Stimulated activated CD4-positive, alpha-beta T cell treated with anti-CD3 and anti-CD28 coated beads, TNF-alpha, amount 100 ng/mL, for 4 hours (primary cell): ENCODE measurements at regions not wholly inside any gene's neighbourhood (a gene's known extent, or its start where the extent isn't known, plus 50 kb on each side); places are given as distances from the start of the nearest gene placed in this dataset.
"Not testable (repeated sequence)": the region's sequence is repeated elsewhere in the genome, so short reads cannot be mapped to it uniquely, and the experiment has no call there.

ENCODE experiments used
- DNase-seq, 3 experiments: peaks; one replicate each; pipeline ENCODE4 v3.0.0-alpha.2; 2020; ENCODE audit warnings: low read depth in 3 of 3

- not testable (repeated sequence) for DNase-seq
These were observed 51.5 kb downstream of the VPREB1 start for GRCh38 chr22:22296047-22296446.

GRCh38 chr22:22297159-22297793, 52.7 kb downstream of the VPREB1 start:
- DNase-seq: not testable (repeated sequence)

- peak; percentile 45 to 72 (median 65) for DNase-seq
These were observed 53.4 kb downstream of the VPREB1 start for GRCh38 chr22:22297794-22298653.

- DNase-seq: not testable (repeated sequence)
These were observed 54.0 kb downstream of the VPREB1 start for GRCh38 chr22:22298654-22299009.

GRCh38 chr22:22300511-22300910, 55.9 kb downstream of the VPREB1 start:
- not testable (repeated sequence) for DNase-seq

GRCh38 chr22:22300946-22301345, 56.4 kb downstream of the VPREB1 start:
- DNase-seq: not testable (repeated sequence)

GRCh38 chr22:22316589-22316988, 72.0 kb downstream of the VPREB1 start:
- no peak for DNase-seq

- no peak for DNase-seq
These were observed 74.3 kb downstream of the VPREB1 start for GRCh38 chr22:22318723-22319465.

GRCh38 chr22:22321743-22322611, 77.4 kb downstream of the VPREB1 start:
- peak; percentile 38 to 53 (median 43) for DNase-seq

- no peak for DNase-seq
These were observed 78.2 kb downstream of the VPREB1 start for GRCh38 chr22:22322792-22323191.

GRCh38 chr22:22327723-22328122, 83.1 kb downstream of the VPREB1 start:
- no peak for DNase-seq

- DNase-seq: no peak
These were observed 85.2 kb downstream of the VPREB1 start for GRCh38 chr22:22329792-22330191.

GRCh38 chr22:22335640-22336039, 91.1 kb downstream of the VPREB1 start:
- not testable (repeated sequence) for DNase-seq

GRCh38 chr22:22336333-22336732, 91.7 kb downstream of the VPREB1 start:
- not testable (repeated sequence) for DNase-seq

- DNase-seq: not testable (repeated sequence)
These were observed 94.2 kb downstream of the VPREB1 start for GRCh38 chr22:22338778-22339177.

- DNase-seq: no peak
These were observed 97.2 kb downstream of the VPREB1 start for GRCh38 chr22:22341736-22342135.

GRCh38 chr22:22342697-22343580, 98.4 kb downstream of the VPREB1 start:
- peak; percentile 39 to 50 (median 41) for DNase-seq

GRCh38 chr22:22343581-22344296, 99.2 kb downstream of the VPREB1 start:
- DNase-seq: no peak

GRCh38 chr22:22344430-22344829, 99.8 kb downstream of the VPREB1 start:
- DNase-seq: no peak

GRCh38 chr22:22345781-22346180, 101.2 kb downstream of the VPREB1 start:
- no peak for DNase-seq
